Bronchial epithelial cell (primary cell): ENCODE measurements at regions not wholly inside any gene's neighbourhood (a gene's known extent, or its start where the extent isn't known, plus 50 kb on each side); places are given as distances from the start of the nearest gene placed in this dataset.
A peak's percentile ranks its signal among the peaks of the same experiment; 100 is the strongest.

Source experiments
- DNase-seq: peaks from one replicate; pipeline ENCODE4 v3.0.0-alpha.2; 2010; ENCODE audit warnings: low read depth
- FAIRE-seq: peaks from 2 replicates; lab custom pipeline; 2011; peaks lifted over from hg19 to GRCh38; lab: Jason Lieb, UNC
- H3K27me3 ChIP-seq: 2 replicates; pipeline ENCODE4 v1.5.1; 2011; ENCODE audit warnings: low read length; ENCODE audit not compliant: control insufficient read depth, insufficient read depth
- H3K36me3 ChIP-seq: 2 replicates; pipeline ENCODE4 v1.5.1; 2011; ENCODE audit warnings: low read length; ENCODE audit not compliant: control insufficient read depth, insufficient read depth
- H3K4me3 ChIP-seq: 2 replicates; pipeline ENCODE4 v1.5.1; 2011; ENCODE audit warnings: mild to moderate bottlenecking, low read depth, low read length, control low read depth
- TF ChIP-seq, protein P1 (sequence below): IDR thresholded peaks from 2 replicates; pipeline ENCODE4 v1.5.1; 2011; ENCODE audit warnings: mild to moderate bottlenecking, moderate library complexity, low read length, control low read depth, inconsistent platforms; ENCODE audit not compliant: insufficient read depth, severe bottlenecking

DNA sequence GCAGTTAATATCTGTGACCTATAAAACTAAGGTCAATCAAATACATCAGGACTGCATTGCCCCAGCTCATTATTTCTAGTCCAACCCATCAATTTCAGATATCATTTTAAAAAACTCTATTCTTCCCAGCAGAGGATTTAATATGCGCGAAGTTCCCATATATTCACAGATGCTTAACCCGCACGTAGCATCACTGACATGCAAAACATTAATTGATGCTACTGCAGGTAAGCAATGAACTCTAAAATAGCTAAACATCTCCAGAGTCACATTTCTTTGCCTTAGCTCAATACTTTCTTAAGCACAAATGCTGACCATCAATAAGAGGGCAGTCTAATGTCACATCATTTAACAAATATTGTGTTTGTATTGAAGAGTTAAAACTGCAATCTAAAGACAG, 586.6 kb upstream of the CDH18 start:
- Histone ChIP-seq H3K36me3 (no peaks in the 10 kb centered on the region), H3K27me3 (no peaks in the 10 kb centered on the region), H3K4me3 (no peak overlapping the region)
- FAIRE-seq (no peak), DNase-seq (no peak)
- TF ChIP-seq, protein P1, sequence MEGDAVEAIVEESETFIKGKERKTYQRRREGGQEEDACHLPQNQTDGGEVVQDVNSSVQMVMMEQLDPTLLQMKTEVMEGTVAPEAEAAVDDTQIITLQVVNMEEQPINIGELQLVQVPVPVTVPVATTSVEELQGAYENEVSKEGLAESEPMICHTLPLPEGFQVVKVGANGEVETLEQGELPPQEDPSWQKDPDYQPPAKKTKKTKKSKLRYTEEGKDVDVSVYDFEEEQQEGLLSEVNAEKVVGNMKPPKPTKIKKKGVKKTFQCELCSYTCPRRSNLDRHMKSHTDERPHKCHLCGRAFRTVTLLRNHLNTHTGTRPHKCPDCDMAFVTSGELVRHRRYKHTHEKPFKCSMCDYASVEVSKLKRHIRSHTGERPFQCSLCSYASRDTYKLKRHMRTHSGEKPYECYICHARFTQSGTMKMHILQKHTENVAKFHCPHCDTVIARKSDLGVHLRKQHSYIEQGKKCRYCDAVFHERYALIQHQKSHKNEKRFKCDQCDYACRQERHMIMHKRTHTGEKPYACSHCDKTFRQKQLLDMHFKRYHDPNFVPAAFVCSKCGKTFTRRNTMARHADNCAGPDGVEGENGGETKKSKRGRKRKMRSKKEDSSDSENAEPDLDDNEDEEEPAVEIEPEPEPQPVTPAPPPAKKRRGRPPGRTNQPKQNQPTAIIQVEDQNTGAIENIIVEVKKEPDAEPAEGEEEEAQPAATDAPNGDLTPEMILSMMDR = no peak

DNA sequence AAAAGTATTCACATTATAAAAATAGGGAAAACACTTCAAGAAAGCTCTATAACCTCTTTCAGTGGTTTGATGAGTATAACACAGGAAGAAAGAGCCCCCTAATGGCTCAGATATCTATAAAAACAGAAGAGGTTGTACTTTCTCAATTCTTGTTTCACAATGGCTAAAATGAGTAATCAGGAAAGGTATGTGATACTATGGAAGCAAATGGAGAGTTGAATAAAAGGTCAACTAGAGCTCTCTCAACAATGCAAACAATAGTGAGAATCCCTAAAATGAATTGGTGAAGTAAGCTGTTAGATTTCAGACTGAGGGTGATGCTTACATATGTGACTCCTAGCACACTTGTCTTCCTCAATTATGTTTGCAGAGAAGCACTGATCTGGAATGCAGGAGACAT, 584.6 kb upstream of the CDH18 start:
- TF ChIP-seq, protein P1 = no peak
- FAIRE-seq (no peak), DNase-seq (peak; percentile 87)
- H3K4me3 ChIP-seq = no peak overlapping the region
- H3K27me3 ChIP-seq = no peaks in the 10 kb centered on the region
- no peaks in the 10 kb centered on the region for H3K36me3 ChIP-seq

DNA sequence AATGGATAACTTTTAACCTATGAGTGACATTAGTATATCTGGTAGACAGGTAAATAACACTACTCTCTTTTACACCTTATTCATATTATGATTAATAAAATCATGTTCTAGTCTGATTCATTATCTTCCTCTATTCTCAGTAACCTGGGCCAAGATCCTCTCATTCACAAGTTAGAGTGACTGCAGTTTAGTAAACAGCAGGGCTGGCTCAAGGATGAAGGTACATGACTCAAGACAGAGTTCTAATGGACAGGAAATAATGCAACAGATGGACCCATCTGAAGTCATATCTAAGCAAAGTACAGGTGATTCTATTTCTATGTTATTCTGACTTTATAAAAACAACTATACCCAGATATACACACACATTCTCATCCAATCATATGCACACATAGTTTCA, 582.5 kb upstream of the CDH18 start:
- TF ChIP-seq, protein P1 = no peak
- Histone ChIP-seq H3K27me3 (no peaks in the 10 kb centered on the region), H3K4me3 (no peak overlapping the region), H3K36me3 (no peaks in the 10 kb centered on the region)
- peak; percentile 71 for DNase-seq
- FAIRE-seq = no peak

DNA sequence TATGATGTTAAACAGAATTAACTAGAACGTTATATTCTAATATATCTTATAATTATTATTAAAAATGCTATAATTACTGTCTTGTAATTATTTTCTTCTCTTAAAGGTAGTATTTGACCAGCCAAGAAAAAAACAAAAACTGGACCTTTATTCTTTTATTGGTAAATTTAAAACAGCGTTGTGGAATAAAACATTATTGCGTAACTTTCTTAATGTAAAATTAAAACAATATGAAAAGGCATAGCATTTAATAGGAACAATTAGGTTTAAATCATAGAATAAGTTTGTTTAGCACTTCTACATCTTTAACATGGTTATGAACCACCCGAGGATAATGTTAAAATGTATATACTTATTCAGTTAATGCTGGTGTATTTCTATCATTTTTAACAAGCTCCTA, 574.5 kb upstream of the CDH18 start:
- no peaks in the 10 kb centered on the region for H3K27me3 ChIP-seq
- FAIRE-seq = no peak
- H3K36me3 ChIP-seq = no peaks in the 10 kb centered on the region
- TF ChIP-seq, protein P1 = no peak
- H3K4me3 ChIP-seq = no peak overlapping the region
- no peak for DNase-seq

DNA sequence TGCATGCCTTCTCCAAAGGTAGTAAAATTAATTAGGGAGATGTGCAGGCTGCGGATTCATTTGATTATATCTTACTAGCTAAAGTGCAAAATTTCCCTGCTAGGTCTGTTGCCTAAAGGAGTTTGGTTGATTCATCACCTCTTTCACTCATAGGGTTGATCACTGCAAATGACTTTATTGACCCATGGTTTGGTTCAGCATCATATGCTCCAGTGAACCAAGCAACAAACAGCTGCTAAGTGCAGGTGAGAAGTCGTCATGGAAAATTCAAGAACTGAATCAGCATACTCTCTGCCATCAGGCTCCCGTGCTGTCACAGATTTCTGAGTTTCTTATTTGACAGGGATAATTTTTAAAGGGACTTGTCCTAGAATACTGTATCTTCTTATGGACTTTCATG, 571.8 kb upstream of the CDH18 start:
- no peak for FAIRE-seq
- TF ChIP-seq, protein P1 = no peak
- no peak for DNase-seq
- H3K4me3 ChIP-seq = no peak overlapping the region
- H3K36me3 ChIP-seq = no peaks in the 10 kb centered on the region
- no peaks in the 10 kb centered on the region for H3K27me3 ChIP-seq

DNA sequence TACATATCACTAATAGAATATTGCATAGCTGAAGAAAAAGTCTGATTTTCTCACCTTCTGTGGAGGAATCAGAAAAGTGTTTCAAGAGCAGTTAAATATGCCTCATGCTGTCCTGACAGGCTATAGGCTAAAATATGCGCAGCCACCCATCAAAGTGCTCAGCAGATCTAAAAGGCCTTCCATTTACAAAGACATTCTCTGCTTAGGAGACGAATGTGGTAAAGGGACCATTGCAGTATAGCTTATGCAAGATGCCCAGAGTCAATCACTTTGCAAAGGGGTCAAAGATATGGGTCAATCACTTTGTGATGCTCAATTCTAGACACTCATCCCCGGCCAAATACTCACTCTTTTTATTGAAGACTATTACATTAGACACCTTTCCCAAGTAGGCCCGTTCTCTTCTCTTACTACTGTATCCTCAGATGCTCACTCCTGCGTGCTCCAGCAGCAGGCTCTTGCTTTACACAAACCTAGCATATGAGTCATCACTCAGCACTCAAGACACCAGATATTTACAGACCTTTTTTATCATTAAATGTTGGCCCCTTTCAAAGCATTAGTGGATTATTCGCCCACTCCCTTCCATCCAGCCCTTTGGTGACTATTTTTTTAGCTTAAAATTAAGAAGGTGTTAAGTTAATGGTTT, 568.2 kb upstream of the CDH18 start:
- no peaks in the 10 kb centered on the region for H3K27me3 ChIP-seq
- DNase-seq (peak; percentile 27), FAIRE-seq (no peak)
- H3K4me3 ChIP-seq = no peak overlapping the region
- no peaks in the 10 kb centered on the region for H3K36me3 ChIP-seq
- TF ChIP-seq, protein P1 = no peak
